Spleen (tissue), 11 donors: ENCODE measurements at regions not wholly inside any gene's neighbourhood (a gene's known extent, or its start where the extent isn't known, plus 50 kb on each side); places are given as distances from the start of the nearest gene placed in this dataset.

Experiments used
- DNase-seq: peaks from one replicate; pipeline ENCODE4 v3.0.0-alpha.2; 2020
- H3K27ac ChIP-seq, 8 donors: fragments of 200-600 bp; sonication (generic) in 7 of 8; 1 replicate in 4 of 8; 2 replicates in 4 of 8; pipeline versions ENCODE4 v1.5.0 to v1.8.0; 2016 to 2021; ENCODE audit warnings: inconsistent platforms in 4 of 8, mild to moderate bottlenecking in 4 of 8, moderate library complexity in 1 of 8
- H3K27me3 ChIP-seq, 7 donors: fragments of 200-600 bp; sonication (generic) in 6 of 7; replicated peaks in 1 of 7; 1 replicate in 4 of 7; 2 replicates in 3 of 7; pipeline versions ENCODE4 v1.5.0 to v1.8.0; 2016 to 2021; ENCODE audit warnings: inconsistent platforms in 3 of 7, mild to moderate bottlenecking in 1 of 7
- H3K36me3 ChIP-seq, 6 donors: fragments of 200-600 bp; sonication (generic) in 5 of 6; 1 replicate in 4 of 6; 2 replicates in 2 of 6; pipeline versions ENCODE4 v1.5.0 to v1.8.0; 2016 to 2021; ENCODE audit warnings: inconsistent platforms in 2 of 6
- H3K4me1 ChIP-seq, 6 donors: fragments of 200-600 bp; sonication (generic) in 5 of 6; 1 replicate in 3 of 6; 2 replicates in 3 of 6; pipeline versions ENCODE4 v1.5.0 to v1.8.0; 2016 to 2021; ENCODE audit warnings: inconsistent platforms in 3 of 6
- H3K4me3 ChIP-seq, 8 donors: fragments of 200-600 bp; sonication (generic) in 7 of 8; 1 replicate in 4 of 8; 2 replicates in 4 of 8; pipeline versions ENCODE4 v1.5.0 to v1.8.0; 2016 to 2021; ENCODE audit warnings: inconsistent platforms in 4 of 8, mild to moderate bottlenecking in 4 of 8, moderate library complexity in 2 of 8
- H3K9me3 ChIP-seq, 8 donors: fragments of 200-600 bp; sonication (generic) in 7 of 8; 1 replicate in 4 of 8; 2 replicates in 4 of 8; pipeline versions ENCODE4 v1.5.0 to v1.8.0; 2016 to 2021; ENCODE audit warnings: inconsistent platforms in 4 of 8
- CTCF ChIP-seq, 11 experiments: fragments of 200-600 bp in 7 of 11; fragments of 450-650 bp in 4 of 11; sonication (generic) in 4 of 11; IDR thresholded peaks in 8 of 11; conservative IDR thresholded peaks in 3 of 11; 1 replicate in 7 of 11; 2 replicates in 4 of 11; pipeline versions ENCODE4 v1.4.0 to v1.8.0; 2016 to 2021; ENCODE audit warnings: antibody characterized with exemption in 11 of 11, inconsistent platforms in 4 of 11, mild to moderate bottlenecking in 1 of 11
- POLR2A ChIP-seq, 3 donors: fragments of 450-650 bp; IDR thresholded peaks; one replicate each; pipeline ENCODE4 v1.5.1; 2017; ENCODE audit warnings: antibody characterized with exemption in 3 of 3, mild to moderate bottlenecking in 1 of 3
- POLR2AphosphoS5 ChIP-seq, 3 donors: sonication (generic); formaldehyde crosslinking; IDR thresholded peaks; one replicate each; pipeline ENCODE4 v1.5.1; 2017; ENCODE audit warnings: antibody characterized with exemption in 3 of 3
- WGBS, 5 donors: extraction: QIAGEN DNeasy Blood & Tissue Kit in 3 of 5; methylation state at CpG; one replicate each; pipeline versions ENCODE4 v1.1.5 to v1.1.7; 2013 to 2018; 5-methylcytosine and 5-hydroxymethylcytosine counted together
- intact Hi-C: fragments of 100-400 bp; cut with DNase I; formaldehyde crosslinking; loops from one replicate; pipeline ENCODE4 v1.15.0; 2023; ENCODE audit warnings: low total_unique reads
- donor health status: healthy with polysubstance abuse.
- donor health status: DM: no; HTN: no; CAD: no; lungs with moderate emphysema.
- donor health status: DM: no; HTN: no; CAD: no.
- donor health status: Bipolar disorder and iron deficiency.
- donor health status: healthy.
- donor health status: DM: no; HTN: no; CAD: no.
- donor health status: DM: yes; HTN: yes; CAD: no.

DNA sequence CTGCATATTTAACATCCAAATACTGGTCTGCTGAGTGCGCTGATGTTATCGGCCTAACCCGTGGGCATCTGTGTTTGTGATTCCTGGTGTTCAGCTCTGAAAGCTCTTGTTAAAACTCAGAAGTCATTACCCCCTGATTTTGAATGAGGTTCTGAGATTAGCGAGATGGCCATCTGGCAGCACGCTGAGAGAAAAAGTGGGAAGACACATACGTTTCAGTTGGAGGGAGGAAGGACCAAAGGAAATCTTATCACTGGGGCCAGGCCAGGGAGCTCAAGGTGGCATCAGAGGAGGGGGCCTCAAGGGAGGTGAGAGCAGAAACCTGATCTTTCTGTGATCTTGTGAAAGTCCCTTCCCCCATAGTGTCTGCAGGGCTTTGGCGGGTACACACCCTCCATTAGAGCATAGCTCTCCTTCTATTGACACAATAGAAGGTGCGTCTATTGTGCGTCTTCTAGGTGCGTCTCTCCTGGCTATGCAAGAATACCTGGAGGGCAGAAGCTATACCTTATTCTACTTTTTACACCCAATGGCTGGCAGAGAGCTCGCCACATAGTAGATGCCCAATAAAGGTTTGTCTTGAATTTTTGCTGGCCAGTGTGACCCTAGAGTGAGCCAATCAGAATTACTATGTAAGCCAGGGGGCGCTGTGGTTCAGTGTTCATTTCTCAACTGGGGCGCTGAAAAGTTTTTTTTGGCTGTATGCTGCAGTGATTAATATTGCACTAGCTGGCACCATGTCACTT is 182.4 kb downstream of the SHQ1 start:
- no peaks in the 10 kb centered on the region for H3K36me3 ChIP-seq
- TF ChIP-seq POLR2AphosphoS5 (IDR thresholded peaks at IDR 0.05) (no peak), CTCF (IDR thresholded peaks at IDR 0.05 in 8 of 11, conservative IDR thresholded peaks at IDR 0.05 in 3 of 11) (peak; percentile 13 to 69 (median 56)), POLR2A (IDR thresholded peaks at IDR 0.05) (no peak)
- H3K27me3 ChIP-seq, result peaks cover 0 to 11% (median 0%) of the 10 kb centered on the region in 7 donors
- intact Hi-C loops, result no loop called here
- H3K4me1 ChIP-seq, result no peaks in the 10 kb centered on the region
- 73 to 87% (median 79%) methylated on average over 13 of the region's 13 CpGs for WGBS, 5 donors
- no peak overlapping the region for H3K27ac ChIP-seq
- DNase-seq, result peak; percentile 67
- H3K4me3 ChIP-seq, result no peak overlapping the region
- H3K9me3 ChIP-seq, result no peaks in the 10 kb centered on the region

- H3K4me3 ChIP-seq, result no peak overlapping the region
- H3K36me3 ChIP-seq, result no peaks in the 10 kb centered on the region
- TF ChIP-seq POLR2AphosphoS5 (IDR thresholded peaks at IDR 0.05), result no peak
- no peak for TF ChIP-seq POLR2A (IDR thresholded peaks at IDR 0.05)
- no peak for TF ChIP-seq CTCF (IDR thresholded peaks at IDR 0.05 in 8 of 11, conservative IDR thresholded peaks at IDR 0.05 in 3 of 11)
- no peaks in the 10 kb centered on the region for H3K9me3 ChIP-seq
- H3K27me3 ChIP-seq, result peaks cover 0 to 11% (median 0%) of the 10 kb centered on the region in 7 donors
- no peak overlapping the region for H3K27ac ChIP-seq
- WGBS, 5 donors, result 92 to 96% (median 94%) methylated on average over 4 of the region's 4 CpGs
- H3K4me1 ChIP-seq, result no peaks in the 10 kb centered on the region
- no peak for DNase-seq
- intact Hi-C loops, result no loop called here
Measured at GRCh38 chr3:72665103-72665502, 183.1 kb downstream of the SHQ1 start.

DNA sequence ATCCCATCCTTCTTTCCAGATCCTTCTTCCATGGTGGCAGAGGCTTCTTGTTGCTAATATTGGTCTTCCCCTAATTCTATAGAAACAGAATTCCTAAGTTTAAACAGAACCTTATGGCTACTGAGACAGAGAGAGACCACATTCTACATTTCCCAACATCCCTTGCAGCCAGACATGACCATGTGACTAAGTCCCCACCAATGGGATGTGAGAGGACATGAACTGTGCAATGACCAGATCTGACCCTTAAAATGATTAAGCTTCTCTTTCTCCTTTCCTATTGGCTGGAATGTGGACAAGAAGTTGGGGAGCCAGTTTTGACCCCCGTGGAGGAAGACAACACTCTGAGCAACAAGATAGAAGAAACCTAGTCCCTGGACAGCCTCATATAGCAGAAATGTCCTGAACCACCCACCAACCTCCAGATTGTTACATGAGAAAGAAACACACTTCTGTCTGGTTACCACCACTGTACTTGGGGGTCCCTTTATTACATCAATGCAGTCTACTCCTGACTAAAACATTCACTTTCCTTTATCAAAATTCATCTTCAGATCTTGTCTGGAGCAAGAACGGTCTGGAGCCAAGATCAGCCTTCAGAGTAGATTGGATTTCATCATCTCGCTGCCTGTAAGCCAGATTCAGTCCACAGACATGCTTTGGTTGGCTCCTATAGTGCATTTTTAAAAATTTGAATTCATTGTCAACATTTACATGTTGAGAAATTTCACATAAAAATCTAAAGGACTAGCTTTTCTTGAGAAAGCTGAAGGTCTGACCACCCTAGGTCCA is 183.9 kb downstream of the SHQ1 start:
- TF ChIP-seq POLR2A (IDR thresholded peaks at IDR 0.05) (no peak), CTCF (IDR thresholded peaks at IDR 0.05 in 8 of 11, conservative IDR thresholded peaks at IDR 0.05 in 3 of 11) (no peak), POLR2AphosphoS5 (IDR thresholded peaks at IDR 0.05) (no peak)
- Histone ChIP-seq H3K36me3 (no peaks in the 10 kb centered on the region), H3K9me3 (no peaks in the 10 kb centered on the region), H3K4me3 (no peak overlapping the region), H3K27me3 (peaks cover 0 to 11% (median 0%) of the 10 kb centered on the region in 7 donors), H3K27ac (no peak overlapping the region), H3K4me1 (no peaks in the 10 kb centered on the region)
- 92 to 94% (median 93%) methylated on average over 3 of the region's 3 CpGs for WGBS, 5 donors
- intact Hi-C loops, result loop anchor here (5.0 kb wide), 1 partner anchor 158 kb away; no protein-coding TSS in a partner anchor
- DNase-seq, result no peak

GRCh38 chr3:72663429-72663828 is 184.8 kb downstream of the SHQ1 start:
- WGBS, 5 donors, result 80 to 92% (median 83%) methylated on average over 4 of the region's 4 CpGs

More at GRCh38 chr3:72663429-72663828, 184.8 kb downstream of the SHQ1 start:
- Histone ChIP-seq H3K36me3 (no peaks in the 10 kb centered on the region), H3K9me3 (no peaks in the 10 kb centered on the region), H3K4me1 (no peaks in the 10 kb centered on the region), H3K4me3 (no peak overlapping the region), H3K27ac (no peak overlapping the region), H3K27me3 (peaks cover 0 to 9% (median 0%) of the 10 kb centered on the region in 7 donors)
- intact Hi-C loops, result loop anchor here (5.0 kb wide), 1 partner anchor 159 kb away; no protein-coding TSS in a partner anchor
- DNase-seq, result no peak
- TF ChIP-seq CTCF (IDR thresholded peaks at IDR 0.05 in 8 of 11, conservative IDR thresholded peaks at IDR 0.05 in 3 of 11), result no peak
- no peak for TF ChIP-seq POLR2A (IDR thresholded peaks at IDR 0.05)
